Stimulated activated CD4-positive, alpha-beta T cell treated with anti-CD3 and anti-CD28 coated beads, TNF-alpha, amount 100 ng/mL, for 24 hours (primary cell): ENCODE measurements at regions not wholly inside any gene's neighbourhood (a gene's known extent, or its start where the extent isn't known, plus 50 kb on each side); places are given as distances from the start of the nearest gene placed in this dataset.
"Not testable (repeated sequence)": the region's sequence is repeated elsewhere in the genome, so short reads cannot be mapped to it uniquely, and the experiment has no call there.

Source experiments
- DNase-seq, 3 experiments: peaks; one replicate each; pipeline ENCODE4 v3.0.0-alpha.2; 2020; ENCODE audit warnings: low read depth in 3 of 3

- not testable (repeated sequence) for DNase-seq
Measured at GRCh38 chr2:111445191-111445929, 324.6 kb downstream of the BCL2L11 start.

GRCh38 chr2:111445941-111446340 is 325.2 kb downstream of the BCL2L11 start:
- not testable (repeated sequence) for DNase-seq

GRCh38 chr2:111447482-111447881 is 326.8 kb downstream of the BCL2L11 start:
- not testable (repeated sequence) for DNase-seq

GRCh38 chr2:111448796-111449195 is 328.1 kb downstream of the BCL2L11 start:
- not testable (repeated sequence) for DNase-seq

- not testable (repeated sequence) for DNase-seq
Measured at GRCh38 chr2:111450526-111450925, 329.8 kb downstream of the BCL2L11 start.

- DNase-seq, result not testable (repeated sequence)
Measured at GRCh38 chr2:111451692-111452199, 331.0 kb downstream of the BCL2L11 start.

- not testable (repeated sequence) for DNase-seq
Measured at GRCh38 chr2:111452208-111452607, 331.5 kb downstream of the BCL2L11 start.

GRCh38 chr2:111453308-111453707 is 332.6 kb downstream of the BCL2L11 start:
- not testable (repeated sequence) for DNase-seq

- not testable (repeated sequence) for DNase-seq
Measured at GRCh38 chr2:111453816-111454215, 333.1 kb downstream of the BCL2L11 start.

GRCh38 chr2:111454404-111454803 is 333.7 kb downstream of the BCL2L11 start:
- DNase-seq, result not testable (repeated sequence)

GRCh38 chr2:111455016-111456015 is 334.6 kb downstream of the BCL2L11 start:
- DNase-seq, result not testable (repeated sequence)

- not testable (repeated sequence) for DNase-seq
Measured at GRCh38 chr2:111457191-111457590, 336.5 kb downstream of the BCL2L11 start.

- not testable (repeated sequence) for DNase-seq
Measured at GRCh38 chr2:111460901-111461300, 340.2 kb downstream of the BCL2L11 start.

GRCh38 chr2:111461831-111462230 is 341.1 kb downstream of the BCL2L11 start:
- DNase-seq, result not testable (repeated sequence)

GRCh38 chr2:111462572-111462971 is 341.9 kb downstream of the BCL2L11 start:
- DNase-seq, result not testable (repeated sequence)

- not testable (repeated sequence) for DNase-seq
Measured at GRCh38 chr2:111463238-111463848, 342.6 kb downstream of the BCL2L11 start.

GRCh38 chr2:111463956-111464355 is 343.2 kb downstream of the BCL2L11 start:
- not testable (repeated sequence) for DNase-seq

GRCh38 chr2:111464367-111464766 is 343.7 kb downstream of the BCL2L11 start:
- not testable (repeated sequence) for DNase-seq

- DNase-seq, result not testable (repeated sequence)
Measured at GRCh38 chr2:111465521-111465920, 344.8 kb downstream of the BCL2L11 start.

GRCh38 chr2:111466744-111467143 is 346.0 kb downstream of the BCL2L11 start:
- DNase-seq, result not testable (repeated sequence)

- not testable (repeated sequence) for DNase-seq
Measured at GRCh38 chr2:111470924-111471323, 350.2 kb downstream of the BCL2L11 start.
